ENCODE measurements at regions not wholly inside any gene's neighbourhood (a gene's known extent, or its start where the extent isn't known, plus 50 kb on each side); places are given as distances from the start of the nearest gene placed in this dataset.
"Not testable (repeated sequence)": the region's sequence is repeated elsewhere in the genome, so short reads cannot be mapped to it uniquely, and the experiment has no call there.

DNA sequence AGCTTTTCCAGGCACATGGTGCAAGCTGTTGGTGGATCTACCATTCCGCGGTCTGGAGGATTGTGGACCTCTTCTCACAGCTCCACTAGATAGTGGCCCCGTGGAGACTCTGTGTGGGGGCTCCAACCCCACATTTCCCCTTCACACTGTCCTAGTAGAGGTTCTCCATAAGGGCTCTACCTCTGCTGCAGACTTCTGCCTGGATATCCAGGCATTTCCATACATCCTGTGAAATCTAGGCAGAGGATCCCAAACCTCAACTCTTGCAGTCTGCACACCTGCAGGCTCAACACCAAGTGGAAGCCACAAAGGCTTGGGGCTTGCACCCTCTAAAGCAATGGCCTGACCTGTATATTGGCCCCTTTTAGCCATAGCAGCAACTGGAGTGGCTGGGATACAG is 283.4 kb upstream of the KLF4 start:
- H3K4me3 ChIP-seq (ENCODE audit: low read depth, low read length): no peak overlapping the region
- no peak for DNase-seq (ENCODE audit: low read depth)
- TF ChIP-seq, protein P1, sequence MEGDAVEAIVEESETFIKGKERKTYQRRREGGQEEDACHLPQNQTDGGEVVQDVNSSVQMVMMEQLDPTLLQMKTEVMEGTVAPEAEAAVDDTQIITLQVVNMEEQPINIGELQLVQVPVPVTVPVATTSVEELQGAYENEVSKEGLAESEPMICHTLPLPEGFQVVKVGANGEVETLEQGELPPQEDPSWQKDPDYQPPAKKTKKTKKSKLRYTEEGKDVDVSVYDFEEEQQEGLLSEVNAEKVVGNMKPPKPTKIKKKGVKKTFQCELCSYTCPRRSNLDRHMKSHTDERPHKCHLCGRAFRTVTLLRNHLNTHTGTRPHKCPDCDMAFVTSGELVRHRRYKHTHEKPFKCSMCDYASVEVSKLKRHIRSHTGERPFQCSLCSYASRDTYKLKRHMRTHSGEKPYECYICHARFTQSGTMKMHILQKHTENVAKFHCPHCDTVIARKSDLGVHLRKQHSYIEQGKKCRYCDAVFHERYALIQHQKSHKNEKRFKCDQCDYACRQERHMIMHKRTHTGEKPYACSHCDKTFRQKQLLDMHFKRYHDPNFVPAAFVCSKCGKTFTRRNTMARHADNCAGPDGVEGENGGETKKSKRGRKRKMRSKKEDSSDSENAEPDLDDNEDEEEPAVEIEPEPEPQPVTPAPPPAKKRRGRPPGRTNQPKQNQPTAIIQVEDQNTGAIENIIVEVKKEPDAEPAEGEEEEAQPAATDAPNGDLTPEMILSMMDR (IDR thresholded peaks at IDR 0.05; ENCODE audit: insufficient read depth, low read depth, low read length, missing control alignments): no peak

DNA sequence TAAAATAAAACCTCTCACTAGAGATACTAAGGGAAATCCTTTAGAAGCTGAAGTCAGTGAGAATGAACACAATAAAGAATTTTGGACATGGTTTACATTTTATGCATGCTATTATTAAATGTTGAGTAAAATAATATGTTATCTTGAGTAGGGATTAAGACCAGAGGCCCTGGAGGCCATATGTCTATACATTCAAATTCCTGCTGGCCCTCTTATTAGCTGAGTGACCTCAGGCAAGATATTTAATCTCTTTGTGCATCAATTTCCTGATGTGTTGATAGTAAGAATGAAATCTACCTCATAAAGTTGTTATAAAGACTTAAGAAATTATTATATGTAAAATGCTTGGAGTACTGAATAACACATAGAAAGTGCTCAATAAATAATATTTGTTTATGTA is 281.1 kb upstream of the KLF4 start:
- no peak overlapping the region for H3K4me3 ChIP-seq (ENCODE audit: low read depth, low read length)
- TF ChIP-seq, protein P1 (IDR thresholded peaks at IDR 0.05; ENCODE audit: insufficient read depth, low read depth, low read length, missing control alignments): no peak
- no peak for DNase-seq (ENCODE audit: low read depth)

DNA sequence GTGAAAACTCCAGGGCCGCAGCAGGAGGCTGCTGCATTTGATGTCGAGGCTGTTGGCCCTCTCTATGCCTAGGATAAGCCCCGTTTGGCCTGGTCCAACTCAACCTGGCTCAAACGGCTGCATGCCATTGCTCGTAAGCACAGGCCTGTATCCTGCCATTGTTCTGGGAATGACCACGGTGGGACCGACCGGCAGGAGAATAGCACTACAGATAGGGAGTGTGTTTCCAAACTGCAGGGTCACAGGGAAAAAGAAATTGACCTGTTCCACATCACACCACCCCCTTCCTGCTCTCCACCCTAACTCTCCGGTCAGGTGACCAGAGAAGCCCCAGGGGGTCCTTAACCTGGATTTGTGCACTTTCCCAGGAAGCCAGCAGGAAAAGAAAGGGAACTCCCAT is 278.7 kb upstream of the KLF4 start:
- H3K4me3 ChIP-seq (ENCODE audit: low read depth, low read length): no peak overlapping the region
- TF ChIP-seq, protein P1 (IDR thresholded peaks at IDR 0.05; ENCODE audit: insufficient read depth, low read depth, low read length, missing control alignments): no peak
- no peak for DNase-seq (ENCODE audit: low read depth)

DNA sequence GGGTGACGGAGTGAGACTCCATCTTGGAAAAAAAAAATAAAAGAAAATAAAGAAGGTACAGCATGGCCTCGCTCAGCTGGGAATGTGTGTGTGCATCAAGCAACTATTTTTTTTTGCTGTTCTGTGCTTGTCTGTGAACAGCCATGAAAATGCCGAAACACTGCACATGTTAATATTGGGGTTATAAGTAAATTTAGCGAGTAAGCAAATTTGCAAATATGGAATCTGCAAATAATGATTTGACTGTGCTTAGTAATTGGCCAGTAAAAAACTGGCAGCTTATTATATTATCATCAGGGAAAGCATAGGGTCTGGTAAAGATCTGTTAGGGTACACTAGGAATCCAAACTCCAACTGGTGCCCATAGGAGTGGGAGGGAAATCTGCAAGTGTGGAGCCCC is 278.1 kb upstream of the KLF4 start:
- no peak for DNase-seq (ENCODE audit: low read depth)
- TF ChIP-seq, protein P1 (IDR thresholded peaks at IDR 0.05; ENCODE audit: insufficient read depth, low read depth, low read length, missing control alignments): no peak
- H3K4me3 ChIP-seq (ENCODE audit: low read depth, low read length): no peak overlapping the region

DNA sequence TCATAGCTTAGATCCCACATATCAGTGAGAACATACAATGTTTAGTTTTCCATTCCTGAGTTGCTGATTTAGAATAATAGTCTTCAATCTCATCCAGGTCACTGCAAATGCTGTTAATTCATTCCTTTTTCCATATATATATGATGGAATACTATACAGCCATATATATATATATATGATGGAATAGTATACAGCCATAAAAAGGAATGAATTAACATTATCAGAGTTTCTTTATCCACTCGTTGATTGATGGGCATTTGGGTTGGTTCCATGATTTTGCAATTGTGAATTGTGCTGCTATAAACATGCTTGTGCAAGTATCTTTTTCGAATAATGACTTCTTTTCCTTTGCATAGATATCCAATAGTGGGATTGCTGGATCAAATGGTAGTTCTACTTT is 273.9 kb upstream of the KLF4 start:
- not testable (repeated sequence) for DNase-seq (ENCODE audit: low read depth)

DNA sequence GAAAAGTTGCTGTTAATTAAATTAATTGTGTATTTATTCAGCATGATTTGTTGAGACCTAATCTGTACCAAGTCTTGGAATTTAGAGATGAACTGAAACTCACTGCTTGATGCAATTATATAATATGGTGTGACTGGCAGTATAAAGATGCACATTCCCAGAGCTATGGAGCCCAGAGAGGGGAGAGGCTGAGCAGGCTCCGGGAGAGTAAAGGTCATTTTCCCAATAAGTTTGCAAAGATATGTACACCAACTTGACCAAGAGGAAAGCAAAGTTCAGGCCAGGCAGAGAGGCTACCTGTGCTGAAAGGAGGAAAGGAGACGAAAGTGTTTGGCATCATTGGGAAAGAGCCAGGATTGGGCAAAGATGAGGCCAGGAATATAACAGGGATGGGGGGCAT is 271.7 kb upstream of the KLF4 start:
- H3K4me3 ChIP-seq (ENCODE audit: low read depth, low read length): no peak overlapping the region
- no peak for DNase-seq (ENCODE audit: low read depth)
- TF ChIP-seq, protein P1 (IDR thresholded peaks at IDR 0.05; ENCODE audit: insufficient read depth, low read depth, low read length, missing control alignments): no peak

More for the DNA sequence above, 273.9 kb upstream of the KLF4 start:
- not testable (repeated sequence) for H3K4me3 ChIP-seq (ENCODE audit: low read depth, low read length)

DNA sequence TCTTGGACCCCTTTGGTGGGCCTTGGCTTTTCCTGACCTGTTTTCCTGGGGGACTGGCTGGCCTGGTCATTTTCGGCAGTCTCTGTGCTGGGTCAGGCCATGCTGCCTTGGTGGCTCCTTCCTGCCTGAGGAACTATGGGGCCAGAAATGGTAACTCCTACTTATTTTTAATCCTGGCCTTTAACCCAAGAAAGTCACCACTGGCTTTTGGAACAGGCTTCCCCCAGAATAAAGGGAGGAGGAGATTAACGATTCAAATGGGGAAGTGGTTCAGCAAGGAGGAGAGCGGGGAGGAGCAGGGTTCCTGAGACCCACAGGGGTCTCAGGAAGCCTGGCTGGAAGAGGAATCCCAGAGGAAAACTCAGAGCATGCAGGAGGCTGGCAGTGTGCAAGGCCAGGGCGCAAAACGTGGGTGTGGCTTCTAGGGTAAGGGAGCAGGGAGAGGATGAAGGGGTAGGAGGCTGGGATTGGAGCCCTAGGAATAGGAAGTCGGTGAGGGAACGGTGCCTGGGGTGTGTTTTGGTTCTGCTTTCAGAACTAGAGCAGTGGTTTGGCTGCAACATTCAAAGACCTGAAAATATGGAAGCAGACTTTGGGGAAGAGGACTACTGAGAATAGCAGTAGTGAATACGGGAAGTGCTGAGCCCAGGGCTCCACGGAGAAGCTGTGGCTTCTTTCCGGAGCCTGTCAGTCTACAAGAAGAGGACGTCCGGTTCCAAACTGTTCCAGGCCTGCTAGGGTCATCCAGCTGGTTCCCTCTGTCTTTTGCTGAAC is 271.1 kb upstream of the KLF4 start:
- no peak overlapping the region for H3K4me3 ChIP-seq (ENCODE audit: low read depth, low read length)
- DNase-seq (ENCODE audit: low read depth): no peak
- TF ChIP-seq, protein P1 (IDR thresholded peaks at IDR 0.05; ENCODE audit: insufficient read depth, low read depth, low read length, missing control alignments): no peak
